ENCODE measurements at regions not wholly inside any gene's neighbourhood (a gene's known extent, or its start where the extent isn't known, plus 50 kb on each side); places are given as distances from the start of the nearest gene placed in this dataset.

- ATAC-seq: no peak
- TF ChIP-seq ZFP3 (CRISPR knock-in tag; IDR thresholded peaks at IDR 0.05) (no peak), RARB (CRISPR knock-in tag; IDR thresholded peaks at IDR 0.05) (no peak), PATZ1 (CRISPR knock-in tag; IDR thresholded peaks at IDR 0.05; ENCODE audit: borderline replicate concordance) (no peak), OSR1 (CRISPR knock-in tag; IDR thresholded peaks at IDR 0.05) (no peak), ZFP30 (CRISPR knock-in tag; IDR thresholded peaks at IDR 0.05) (no peak), CSRNP3 (CRISPR knock-in tag; IDR thresholded peaks at IDR 0.05) (no peak), TCF4 (CRISPR knock-in tag; IDR thresholded peaks at IDR 0.05; ENCODE audit: borderline replicate concordance) (no peak), PPARA (CRISPR knock-in tag; IDR thresholded peaks at IDR 0.05; ENCODE audit: borderline replicate concordance) (no peak), BACH2 (CRISPR knock-in tag; IDR thresholded peaks at IDR 0.05; ENCODE audit: borderline replicate concordance) (no peak), ZNF70 (CRISPR knock-in tag; IDR thresholded peaks at IDR 0.05) (no peak), SNAI2 (CRISPR knock-in tag; IDR thresholded peaks at IDR 0.05) (no peak)
These were observed 577.0 kb upstream of the TBX3 start for GRCh38 chr12:115260762-115261675.

- TF ChIP-seq ESRRG (CRISPR knock-in tag; IDR thresholded peaks at IDR 0.05) (no peak), CSDC2 (CRISPR knock-in tag; IDR thresholded peaks at IDR 0.05) (no peak), RARB (CRISPR knock-in tag; IDR thresholded peaks at IDR 0.05) (no peak), PATZ1 (CRISPR knock-in tag; IDR thresholded peaks at IDR 0.05; ENCODE audit: borderline replicate concordance) (no peak), OSR1 (CRISPR knock-in tag; IDR thresholded peaks at IDR 0.05) (no peak), TSHZ2 (CRISPR knock-in tag; IDR thresholded peaks at IDR 0.05) (no peak), TOX (CRISPR knock-in tag; IDR thresholded peaks at IDR 0.05; ENCODE audit: borderline replicate concordance) (no peak), ARNTL (CRISPR knock-in tag; IDR thresholded peaks at IDR 0.05; ENCODE audit: borderline replicate concordance, low read depth) (no peak), ZNF8 (CRISPR knock-in tag; IDR thresholded peaks at IDR 0.05) (no peak), CSRNP3 (CRISPR knock-in tag; IDR thresholded peaks at IDR 0.05) (no peak), ZNF565 (CRISPR knock-in tag; conservative IDR thresholded peaks at IDR 0.05; ENCODE audit: low read depth) (no peak), SNAI2 (CRISPR knock-in tag; IDR thresholded peaks at IDR 0.05) (no peak), ZFP3 (CRISPR knock-in tag; IDR thresholded peaks at IDR 0.05) (no peak), TCF4 (CRISPR knock-in tag; IDR thresholded peaks at IDR 0.05; ENCODE audit: borderline replicate concordance) (no peak), ZNF70 (CRISPR knock-in tag; IDR thresholded peaks at IDR 0.05) (no peak), BACH2 (CRISPR knock-in tag; IDR thresholded peaks at IDR 0.05; ENCODE audit: borderline replicate concordance) (no peak)
- ATAC-seq: no peak
These were observed 576.2 kb upstream of the TBX3 start for GRCh38 chr12:115259968-115260747.
